ENCODE measurements at regions not wholly inside any gene's neighbourhood (a gene's known extent, or its start where the extent isn't known, plus 50 kb on each side); places are given as distances from the start of the nearest gene placed in this dataset.

DNA sequence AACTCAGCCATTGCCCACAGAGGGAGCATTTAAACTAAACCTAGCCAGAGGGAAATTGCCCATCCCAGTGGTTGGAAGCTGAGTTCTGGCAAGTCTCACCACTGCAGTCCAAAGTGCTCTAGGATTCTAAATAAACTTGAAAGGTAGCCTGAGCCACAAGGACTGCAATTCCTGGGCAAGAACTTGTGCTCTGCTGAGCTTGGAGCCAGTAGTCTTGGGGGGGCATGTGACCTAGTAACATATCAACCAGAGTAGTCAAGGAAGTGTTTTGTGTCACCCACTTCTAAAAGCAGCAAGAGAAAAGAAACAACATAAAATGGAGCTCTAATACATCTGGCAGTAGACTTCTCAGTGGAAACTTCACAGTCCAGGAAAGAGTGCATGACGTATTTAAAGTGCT lies 167.0 kb downstream of the PTH2R start:
- no peaks in the 10 kb centered on the region for H3K36me3 Mint-ChIP-seq (ENCODE audit: insufficient read depth, unreplicated experiment)
- no peaks in the 10 kb centered on the region for H3K9me3 Mint-ChIP-seq (ENCODE audit: unreplicated experiment)
- peaks cover 3% of the 10 kb centered on the region; the same call in 1 of the 2 replicates for H3K4me1 ChIP-seq
- TF ChIP-seq, protein P1, sequence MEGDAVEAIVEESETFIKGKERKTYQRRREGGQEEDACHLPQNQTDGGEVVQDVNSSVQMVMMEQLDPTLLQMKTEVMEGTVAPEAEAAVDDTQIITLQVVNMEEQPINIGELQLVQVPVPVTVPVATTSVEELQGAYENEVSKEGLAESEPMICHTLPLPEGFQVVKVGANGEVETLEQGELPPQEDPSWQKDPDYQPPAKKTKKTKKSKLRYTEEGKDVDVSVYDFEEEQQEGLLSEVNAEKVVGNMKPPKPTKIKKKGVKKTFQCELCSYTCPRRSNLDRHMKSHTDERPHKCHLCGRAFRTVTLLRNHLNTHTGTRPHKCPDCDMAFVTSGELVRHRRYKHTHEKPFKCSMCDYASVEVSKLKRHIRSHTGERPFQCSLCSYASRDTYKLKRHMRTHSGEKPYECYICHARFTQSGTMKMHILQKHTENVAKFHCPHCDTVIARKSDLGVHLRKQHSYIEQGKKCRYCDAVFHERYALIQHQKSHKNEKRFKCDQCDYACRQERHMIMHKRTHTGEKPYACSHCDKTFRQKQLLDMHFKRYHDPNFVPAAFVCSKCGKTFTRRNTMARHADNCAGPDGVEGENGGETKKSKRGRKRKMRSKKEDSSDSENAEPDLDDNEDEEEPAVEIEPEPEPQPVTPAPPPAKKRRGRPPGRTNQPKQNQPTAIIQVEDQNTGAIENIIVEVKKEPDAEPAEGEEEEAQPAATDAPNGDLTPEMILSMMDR (IDR thresholded peaks at IDR 0.05; ENCODE audit: insufficient read depth in 1 of 2, low read depth in 1 of 2, low read length in 1 of 2, severe bottlenecking in 1 of 2, unreplicated experiment in 1 of 2) = no peak
- H3K4me3 Mint-ChIP-seq (ENCODE audit: unreplicated experiment) = no peak overlapping the region
- no peaks in the 10 kb centered on the region for H3K27me3 ChIP-seq (replicated peaks; ENCODE audit: control insufficient read depth, insufficient read depth, low read length)
- H3K27ac Mint-ChIP-seq (ENCODE audit: unreplicated experiment) = no peak overlapping the region
- H3K4me3 ChIP-seq (ENCODE audit: low read depth, low read length) = no peak overlapping the region
- ChIA-PET POLR2A (no interaction called here), CTCF (no interaction called here)
- H3K9me3 ChIP-seq = peaks cover 10% of the 10 kb centered on the region; the same call in 1 of the 2 replicates
- no peak for DNase-seq
- intact Hi-C loops (cut with micrococcal nuclease; ENCODE audit: unreplicated experiment) = no loop called here
- H3K36me3 ChIP-seq (ENCODE audit: control insufficient read depth, insufficient read depth, low read length) = no peaks in the 10 kb centered on the region
- BruUV-seq (replicated peaks) = no TSS peak
- no peaks in the 10 kb centered on the region for H3K27me3 Mint-ChIP-seq (ENCODE audit: insufficient read depth, unreplicated experiment)
- H3K4me1 Mint-ChIP-seq (ENCODE audit: low read depth, unreplicated experiment) = peaks cover 18% of the 10 kb centered on the region

DNA sequence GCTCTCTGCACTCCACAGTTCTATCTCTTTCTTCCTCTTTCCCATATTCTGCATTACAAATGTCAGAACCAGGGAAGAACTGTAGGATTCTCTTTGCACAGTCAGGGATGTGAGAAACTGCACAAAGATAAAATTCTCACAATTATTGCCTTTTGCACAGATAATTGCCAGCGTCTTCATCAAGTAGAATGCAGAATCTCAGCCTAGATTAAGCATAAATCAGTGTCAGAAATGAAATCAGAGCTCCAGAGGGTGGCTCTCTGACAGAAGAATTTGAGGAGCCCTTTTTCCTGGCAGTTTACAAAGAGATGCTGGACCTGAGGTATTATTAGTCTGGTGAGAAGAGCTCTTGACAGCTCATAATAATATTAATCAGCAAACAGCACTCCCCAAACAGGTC lies 173.1 kb downstream of the PTH2R start:
- peaks cover 10% of the 10 kb centered on the region; the same call in 1 of the 2 replicates for H3K9me3 ChIP-seq
- H3K27me3 ChIP-seq (replicated peaks; ENCODE audit: control insufficient read depth, insufficient read depth, low read length) = no peaks in the 10 kb centered on the region
- no peaks in the 10 kb centered on the region for H3K9me3 Mint-ChIP-seq (ENCODE audit: unreplicated experiment)
- no peaks in the 10 kb centered on the region for H3K4me1 ChIP-seq
- no peak overlapping the region for H3K27ac Mint-ChIP-seq (ENCODE audit: unreplicated experiment)
- no peaks in the 10 kb centered on the region for H3K36me3 Mint-ChIP-seq (ENCODE audit: insufficient read depth, unreplicated experiment)
- TF ChIP-seq, protein P1 (IDR thresholded peaks at IDR 0.05; ENCODE audit: insufficient read depth in 1 of 2, low read depth in 1 of 2, low read length in 1 of 2, severe bottlenecking in 1 of 2, unreplicated experiment in 1 of 2) = no peak
- intact Hi-C loops (cut with micrococcal nuclease; ENCODE audit: unreplicated experiment) = no loop called here
- H3K4me1 Mint-ChIP-seq (ENCODE audit: low read depth, unreplicated experiment) = no peaks in the 10 kb centered on the region
- BruUV-seq (replicated peaks) = no TSS peak
- ChIA-PET POLR2A (no interaction called here), CTCF (no interaction called here)
- no peaks in the 10 kb centered on the region for H3K27me3 Mint-ChIP-seq (ENCODE audit: insufficient read depth, unreplicated experiment)
- H3K4me3 Mint-ChIP-seq (ENCODE audit: unreplicated experiment) = no peak overlapping the region
- H3K4me3 ChIP-seq (ENCODE audit: low read depth, low read length) = no peak overlapping the region
- H3K36me3 ChIP-seq (ENCODE audit: control insufficient read depth, insufficient read depth, low read length) = no peaks in the 10 kb centered on the region
- no peak for DNase-seq

DNA sequence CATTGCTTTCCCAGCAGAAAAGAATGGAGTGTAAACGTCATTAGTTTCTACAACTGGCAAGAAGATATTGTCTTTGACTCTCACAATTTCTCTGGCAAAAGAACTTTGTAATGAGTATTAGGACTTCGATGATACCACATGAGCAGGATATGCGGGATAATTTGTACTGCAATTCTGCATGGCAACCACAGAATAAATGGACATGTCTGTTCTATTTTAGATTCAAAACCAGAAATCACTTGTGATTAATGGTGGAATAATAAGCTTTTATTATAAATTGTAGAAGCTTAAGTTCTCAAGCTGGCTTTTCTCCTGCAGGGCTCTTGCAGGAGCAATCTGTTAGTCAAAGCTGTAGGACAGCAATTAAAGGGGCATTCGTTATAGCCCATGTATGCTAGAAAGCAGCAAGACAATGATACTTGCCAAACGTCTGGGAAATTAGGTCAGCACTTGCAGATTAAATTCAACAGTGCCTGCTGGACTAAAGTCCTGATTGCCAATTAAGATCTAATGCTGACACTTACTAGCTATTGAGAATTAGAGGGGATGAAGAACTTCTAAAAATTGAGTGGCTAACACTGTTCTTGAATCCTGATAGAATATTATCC lies 177.9 kb downstream of the PTH2R start:
- CTCF ChIA-PET = no interaction called here
- intact Hi-C loops (cut with micrococcal nuclease; ENCODE audit: unreplicated experiment) = no loop called here

More for the DNA sequence above, 177.9 kb downstream of the PTH2R start:
- no peak overlapping the region for H3K4me3 Mint-ChIP-seq (ENCODE audit: unreplicated experiment)
- H3K36me3 ChIP-seq (ENCODE audit: control insufficient read depth, insufficient read depth, low read length) = no peaks in the 10 kb centered on the region
- H3K4me3 ChIP-seq (ENCODE audit: low read depth, low read length) = no peak overlapping the region
- TF ChIP-seq, protein P1 (IDR thresholded peaks at IDR 0.05; ENCODE audit: insufficient read depth in 1 of 2, low read depth in 1 of 2, low read length in 1 of 2, severe bottlenecking in 1 of 2, unreplicated experiment in 1 of 2) = no peak
- no peak for DNase-seq
- no peaks in the 10 kb centered on the region for H3K9me3 Mint-ChIP-seq (ENCODE audit: unreplicated experiment)
- H3K4me1 Mint-ChIP-seq (ENCODE audit: low read depth, unreplicated experiment) = no peaks in the 10 kb centered on the region
- no peaks in the 10 kb centered on the region for H3K27me3 ChIP-seq (replicated peaks; ENCODE audit: control insufficient read depth, insufficient read depth, low read length)
- no peaks in the 10 kb centered on the region for H3K36me3 Mint-ChIP-seq (ENCODE audit: insufficient read depth, unreplicated experiment)
- no peaks in the 10 kb centered on the region for H3K4me1 ChIP-seq
- H3K27ac Mint-ChIP-seq (ENCODE audit: unreplicated experiment) = no peak overlapping the region
- H3K27me3 Mint-ChIP-seq (ENCODE audit: insufficient read depth, unreplicated experiment) = no peaks in the 10 kb centered on the region
- no peaks in the 10 kb centered on the region for H3K9me3 ChIP-seq
- POLR2A ChIA-PET = no interaction called here
- BruUV-seq (replicated peaks) = no TSS peak
